ENCODE measurements at regions not wholly inside any gene's neighbourhood (a gene's known extent, or its start where the extent isn't known, plus 50 kb on each side); places are given as distances from the start of the nearest gene placed in this dataset.

DNA sequence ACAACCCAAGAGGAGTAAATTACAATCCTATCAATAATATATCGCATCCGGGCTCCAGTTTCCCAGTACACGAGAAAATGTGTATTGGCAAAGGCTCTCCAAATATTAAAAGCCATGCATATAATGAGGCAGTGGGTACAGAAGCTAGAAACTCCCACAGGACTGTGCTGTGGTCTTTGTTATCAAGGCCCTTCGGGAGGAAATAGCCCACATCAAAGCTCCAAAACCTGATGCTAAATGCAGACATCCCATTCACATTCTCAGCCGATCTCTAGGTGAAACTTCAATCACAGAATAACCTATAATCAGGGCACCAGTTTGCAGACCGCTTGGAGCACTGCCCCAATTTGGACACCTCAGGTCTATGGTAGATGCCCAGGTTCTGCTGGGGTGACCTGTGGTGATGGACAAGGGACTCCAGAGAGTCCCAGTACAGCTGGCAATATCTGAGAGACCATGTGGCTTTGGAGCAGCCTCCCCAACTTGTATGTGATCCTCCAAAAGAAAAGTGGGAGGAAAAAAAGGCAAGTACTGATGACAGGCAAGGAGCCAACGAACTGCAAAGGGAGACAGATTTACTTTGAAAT, 148.8 kb upstream of the CAMK1G start:
- TF ChIP-seq, protein P1, sequence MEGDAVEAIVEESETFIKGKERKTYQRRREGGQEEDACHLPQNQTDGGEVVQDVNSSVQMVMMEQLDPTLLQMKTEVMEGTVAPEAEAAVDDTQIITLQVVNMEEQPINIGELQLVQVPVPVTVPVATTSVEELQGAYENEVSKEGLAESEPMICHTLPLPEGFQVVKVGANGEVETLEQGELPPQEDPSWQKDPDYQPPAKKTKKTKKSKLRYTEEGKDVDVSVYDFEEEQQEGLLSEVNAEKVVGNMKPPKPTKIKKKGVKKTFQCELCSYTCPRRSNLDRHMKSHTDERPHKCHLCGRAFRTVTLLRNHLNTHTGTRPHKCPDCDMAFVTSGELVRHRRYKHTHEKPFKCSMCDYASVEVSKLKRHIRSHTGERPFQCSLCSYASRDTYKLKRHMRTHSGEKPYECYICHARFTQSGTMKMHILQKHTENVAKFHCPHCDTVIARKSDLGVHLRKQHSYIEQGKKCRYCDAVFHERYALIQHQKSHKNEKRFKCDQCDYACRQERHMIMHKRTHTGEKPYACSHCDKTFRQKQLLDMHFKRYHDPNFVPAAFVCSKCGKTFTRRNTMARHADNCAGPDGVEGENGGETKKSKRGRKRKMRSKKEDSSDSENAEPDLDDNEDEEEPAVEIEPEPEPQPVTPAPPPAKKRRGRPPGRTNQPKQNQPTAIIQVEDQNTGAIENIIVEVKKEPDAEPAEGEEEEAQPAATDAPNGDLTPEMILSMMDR (conservative IDR thresholded peaks at IDR 0.05; ENCODE audit: low read length) = no peak
- no peak for TF ChIP-seq EZH2phosphoT487 (IDR thresholded peaks at IDR 0.05; ENCODE audit: borderline replicate concordance, low read depth, low read length)
